Aorta (tissue), 5 donors: ENCODE measurements at regions not wholly inside any gene's neighbourhood (a gene's known extent, or its start where the extent isn't known, plus 50 kb on each side); places are given as distances from the start of the nearest gene placed in this dataset.
"Not testable (repeated sequence)": the region's sequence is repeated elsewhere in the genome, so short reads cannot be mapped to it uniquely, and the experiment has no call there.

Experiments used
- ATAC-seq: fragments of 200-7000 bp; cut with Tn5 transposase; one replicate; pipeline ENCODE4 v1.9.1; 2022; ENCODE audit warnings: moderate library complexity; ENCODE audit not compliant: low FRiP score
- DNase-seq, 2 donors: peaks; one replicate each; pipeline ENCODE4 v3.0.0-alpha.2; 2020
- H3K27ac ChIP-seq, 2 donors: one replicate each; pipeline ENCODE4 v1.5.1; 2013; ENCODE audit warnings: low read length in 2 of 2, mild to moderate bottlenecking in 2 of 2, moderate library complexity in 2 of 2, control low read depth in 1 of 2, inconsistent platforms in 1 of 2, low read depth in 1 of 2
- H3K27me3 ChIP-seq, 2 donors: one replicate each; pipeline ENCODE4 v1.6.1; 2013; ENCODE audit warnings: control low read depth in 1 of 2, low read length in 1 of 2, mild to moderate bottlenecking in 1 of 2, moderate library complexity in 1 of 2; ENCODE audit not compliant: insufficient read depth in 2 of 2, control insufficient read depth in 1 of 2
- H3K36me3 ChIP-seq, 2 donors: one replicate each; pipeline ENCODE4 v1.6.1; 2013; ENCODE audit warnings: control low read depth in 1 of 2, low read length in 1 of 2, mild to moderate bottlenecking in 1 of 2; ENCODE audit not compliant: insufficient read depth in 2 of 2, control insufficient read depth in 1 of 2
- H3K4me1 ChIP-seq, 2 donors: one replicate each; pipeline ENCODE4 v1.6.1; 2013; ENCODE audit warnings: low read length in 2 of 2, control low read depth in 1 of 2, mild to moderate bottlenecking in 1 of 2, moderate library complexity in 1 of 2; ENCODE audit not compliant: insufficient read depth in 2 of 2, control insufficient read depth in 1 of 2
- H3K4me3 ChIP-seq, 2 donors: one replicate each; pipeline ENCODE4 v1.5.1; 2013; ENCODE audit warnings: low read length in 2 of 2, control low read depth in 1 of 2, mild to moderate bottlenecking in 1 of 2
- H3K9me3 ChIP-seq: one replicate; pipeline ENCODE4 v1.6.1; 2013; ENCODE audit warnings: mild to moderate bottlenecking, low read length; ENCODE audit not compliant: control insufficient read depth
- WGBS, 2 donors: extraction: QIAGEN DNeasy Blood & Tissue Kit; methylation state at CpG; one replicate each; pipeline ENCODE4 v1.1.7; 2013; 5-methylcytosine and 5-hydroxymethylcytosine counted together
- intact Hi-C, 2 donors: fragments of 100-400 bp; cut with DNase I; formaldehyde crosslinking; loops; one replicate each; pipeline versions ENCODE4 v1.14.2 to v1.15.0; 2022
- donor health status: healthy with polysubstance abuse.
- donor health status: Bipolar disorder and iron deficiency.
- donor health status: DM: no; HTN: no; CAD: no.
- donor health status: DM: no; HTN: no; CAD: no.
- donor health status: DM: yes; HTN: yes; CAD: no.

DNA sequence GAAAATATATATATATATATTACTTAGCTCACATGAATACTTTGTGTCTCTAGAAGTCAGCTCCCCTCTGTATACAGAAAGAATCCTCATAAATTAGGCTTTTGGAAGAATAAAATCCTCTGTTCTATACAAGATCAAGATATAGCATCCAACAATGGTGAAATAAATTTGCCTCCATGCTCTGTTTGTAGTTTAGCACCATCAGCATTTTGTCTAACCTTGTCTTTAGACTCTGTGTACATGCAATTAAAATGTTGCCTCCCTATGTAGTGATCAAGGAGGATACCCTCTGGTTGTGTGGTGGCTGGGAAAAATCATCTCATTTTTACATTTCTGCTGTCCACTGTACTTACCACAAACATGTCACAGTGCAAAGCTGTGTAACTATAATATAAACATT is 189.7 kb downstream of the C7orf25 start:
- no peaks in the 10 kb centered on the region for H3K27me3 ChIP-seq
- H3K9me3 ChIP-seq, result peaks cover 1% of the 10 kb centered on the region
- no peak overlapping the region for H3K27ac ChIP-seq
- intact Hi-C loops, result no loop called here
- ATAC-seq, result no peak
- H3K36me3 ChIP-seq, result no peaks in the 10 kb centered on the region
- no peak for DNase-seq
- H3K4me1 ChIP-seq, result no peaks in the 10 kb centered on the region
- no peak overlapping the region for H3K4me3 ChIP-seq

GRCh38 chr7:42720991-42721796 is 190.7 kb downstream of the C7orf25 start:
- Histone ChIP-seq H3K4me3 (no peak overlapping the region), H3K4me1 (no peaks in the 10 kb centered on the region), H3K36me3 (no peaks in the 10 kb centered on the region), H3K27ac (no peak overlapping the region), H3K27me3 (no peaks in the 10 kb centered on the region), H3K9me3 (peaks cover 1% of the 10 kb centered on the region)
- intact Hi-C loops, result no loop called here
- ATAC-seq (no peak), DNase-seq (no peak)
- 85% methylated on average over 10 of the region's 10 CpGs for WGBS, 2 donors

DNA sequence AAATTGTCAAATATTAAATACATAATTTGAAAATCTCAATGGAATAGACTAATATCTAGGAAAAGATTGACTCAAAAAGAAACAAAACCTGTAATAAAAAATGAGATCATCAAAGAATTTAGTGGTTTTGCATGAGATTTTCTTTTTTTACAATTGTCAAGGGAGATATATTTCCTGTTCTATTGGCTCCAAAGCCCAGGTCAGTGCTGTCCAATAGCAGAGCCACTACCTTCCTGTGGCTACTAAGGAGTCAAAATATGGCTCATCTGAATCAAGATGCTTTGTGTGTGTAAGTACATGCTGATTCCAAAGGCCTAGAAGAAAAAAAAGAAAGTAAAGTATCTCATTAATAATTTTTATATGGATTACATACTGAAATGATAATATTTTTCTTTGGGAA is 191.9 kb downstream of the C7orf25 start:
- ATAC-seq (no peak), DNase-seq (no peak)
- no peaks in the 10 kb centered on the region for H3K36me3 ChIP-seq
- H3K27me3 ChIP-seq, result no peaks in the 10 kb centered on the region
- H3K27ac ChIP-seq, result no peak overlapping the region
- peaks cover 1% of the 10 kb centered on the region for H3K9me3 ChIP-seq
- no peak overlapping the region for H3K4me3 ChIP-seq
- intact Hi-C loops, result no loop called here
- no peaks in the 10 kb centered on the region for H3K4me1 ChIP-seq

DNA sequence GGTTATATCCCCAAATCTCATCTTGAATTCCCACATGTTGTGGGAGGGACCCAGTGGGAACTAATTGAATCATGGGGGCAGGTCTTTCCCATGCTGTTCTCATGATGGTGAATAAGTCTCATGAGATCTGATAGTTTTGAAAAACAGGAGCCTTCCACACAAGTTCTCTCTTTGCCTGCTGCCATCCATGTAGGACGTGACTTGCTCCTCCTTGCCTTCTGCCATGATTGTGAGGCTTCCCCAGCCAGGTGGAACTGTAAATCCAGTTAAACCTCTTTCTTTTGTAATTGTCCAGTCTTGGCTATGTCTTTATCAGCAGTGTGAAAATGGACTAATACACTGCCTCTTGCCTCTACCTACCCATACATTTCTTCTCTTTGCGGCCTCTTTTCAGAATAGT is 193.4 kb downstream of the C7orf25 start:
- 97 to 98% methylated on average over 2 of the region's 2 CpGs for WGBS, 2 donors
- H3K4me1 ChIP-seq, H3K4me3 ChIP-seq, ATAC-seq, intact Hi-C loops, H3K27ac ChIP-seq, H3K27me3 ChIP-seq, DNase-seq, H3K36me3 ChIP-seq, H3K9me3 ChIP-seq: not testable (repeated sequence)

DNA sequence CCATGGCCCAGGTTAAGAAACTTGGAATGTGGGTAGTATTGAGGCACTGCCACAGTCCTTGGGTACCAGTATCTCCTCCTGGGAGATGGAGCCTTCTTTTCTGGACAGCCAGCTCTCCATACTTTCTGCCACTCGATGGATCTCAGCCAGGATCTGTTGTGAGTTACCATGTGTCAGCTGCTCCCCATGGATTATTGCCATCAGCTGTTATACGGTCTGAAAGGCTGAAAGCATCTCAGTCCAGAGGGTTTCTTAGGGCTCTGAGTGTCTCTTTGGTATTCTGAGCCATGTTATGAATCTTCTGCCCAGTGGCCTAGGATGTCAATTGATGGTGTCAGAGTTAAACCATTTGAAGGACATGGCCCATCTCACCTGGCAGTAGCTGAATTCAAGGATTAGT is 197.5 kb downstream of the C7orf25 start:
- Histone ChIP-seq H3K27ac (no peak overlapping the region), H3K4me1 (no peaks in the 10 kb centered on the region), H3K36me3 (no peaks in the 10 kb centered on the region), H3K9me3 (peaks cover 3% of the 10 kb centered on the region), H3K27me3 (no peaks in the 10 kb centered on the region), H3K4me3 (no peak overlapping the region)
- ATAC-seq (no peak), DNase-seq (no peak)
- 67 to 77% methylated on average over 2 of the region's 2 CpGs for WGBS, 2 donors
- intact Hi-C loops, result no loop called here

- ATAC-seq, result no peak
- H3K4me3 ChIP-seq, result no peak overlapping the region
These were observed 202.6 kb downstream of the C7orf25 start for GRCh38 chr7:42709284-42709683.

DNA sequence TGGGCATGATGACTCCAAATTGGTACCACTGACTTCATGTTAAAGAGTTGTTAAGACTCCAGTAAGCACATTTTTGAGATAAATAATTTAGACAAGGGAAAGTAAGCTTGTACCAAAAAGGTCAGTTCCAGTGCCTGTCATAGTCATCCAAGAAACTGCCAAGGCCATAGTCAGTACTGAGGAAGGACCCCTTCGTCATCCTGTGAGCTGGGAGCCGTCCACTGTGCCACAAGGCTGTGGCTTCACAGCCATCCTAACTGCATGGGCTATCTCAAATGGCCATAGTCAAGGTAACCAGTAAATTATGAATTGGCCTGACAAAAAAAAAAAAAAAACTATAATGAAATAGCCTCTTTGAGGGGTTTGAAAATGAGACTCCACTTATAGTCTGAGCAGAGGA is 207.2 kb downstream of the C7orf25 start:
- Histone ChIP-seq H3K27me3 (no peaks in the 10 kb centered on the region), H3K36me3 (no peaks in the 10 kb centered on the region), H3K27ac (no peak overlapping the region), H3K9me3 (no peaks in the 10 kb centered on the region), H3K4me1 (peaks cover 0 to 7% of the 10 kb centered on the region in 2 donors), H3K4me3 (no peak overlapping the region)
- intact Hi-C loops, result no loop called here
- DNase-seq, result no peak
- WGBS, 2 donors, result 92 to 96% methylated on average over 2 of the region's 2 CpGs
- ATAC-seq, result no peak

More at GRCh38 chr7:42709284-42709683, 202.6 kb downstream of the C7orf25 start:
- intact Hi-C loops, result no loop called here
- no peak for DNase-seq
- H3K4me1 ChIP-seq, result no peaks in the 10 kb centered on the region
- no peaks in the 10 kb centered on the region for H3K36me3 ChIP-seq
- H3K27me3 ChIP-seq, result no peaks in the 10 kb centered on the region
- no peak overlapping the region for H3K27ac ChIP-seq
- 88 to 91% methylated on average over 3 of the region's 3 CpGs for WGBS, 2 donors
- peaks cover 2% of the 10 kb centered on the region for H3K9me3 ChIP-seq

- intact Hi-C loops, result no loop called here
- no peak overlapping the region for H3K27ac ChIP-seq
- ATAC-seq (no peak), DNase-seq (no peak)
- H3K4me1 ChIP-seq, result peaks cover 0 to 7% of the 10 kb centered on the region in 2 donors
- H3K4me3 ChIP-seq, result no peak overlapping the region
- no peaks in the 10 kb centered on the region for H3K9me3 ChIP-seq
- whole genome bisulfite sequencing, 2 donors, result 26 to 52% methylated on average over 1 of the region's 1 CpG
- H3K36me3 ChIP-seq, result no peaks in the 10 kb centered on the region
- no peaks in the 10 kb centered on the region for H3K27me3 ChIP-seq
These were observed 209.2 kb downstream of the C7orf25 start for GRCh38 chr7:42702647-42703046.
